ENCODE measurements at regions not wholly inside any gene's neighbourhood (a gene's known extent, or its start where the extent isn't known, plus 50 kb on each side); places are given as distances from the start of the nearest gene placed in this dataset.

- Mint-ChIP-seq H3K4me1 (ENCODE audit: low read depth) (peaks cover 4% of the 10 kb centered on the region), H3K9me3 (ENCODE audit: insufficient read depth) (peaks cover 10% of the 10 kb centered on the region), H3K27ac (no peak overlapping the region), H3K27me3 (ENCODE audit: low read depth) (no peaks in the 10 kb centered on the region), H3K36me3 (ENCODE audit: low read depth) (peaks cover 12% of the 10 kb centered on the region), H3K4me3 (no peak overlapping the region)
- no peak for DNase-seq
- ChIA-PET CTCF (no interaction called here), POLR2A (no interaction called here)
- ATAC-seq: no peak
Measured at GRCh38 chr12:31865023-31865422, 94.2 kb upstream of the RESF1 start.

- POLR2A ChIA-PET: no interaction called here
- CTCF ChIA-PET: interaction anchor here (0.9 kb wide), 1 partner anchor 10 kb away, joined by 3 read pairs; no protein-coding TSS in a partner anchor
- H3K4me1 Mint-ChIP-seq (ENCODE audit: low read depth): no peaks in the 10 kb centered on the region
- H3K9me3 Mint-ChIP-seq (ENCODE audit: insufficient read depth): peaks cover 7% of the 10 kb centered on the region
- H3K27me3 Mint-ChIP-seq (ENCODE audit: low read depth): no peaks in the 10 kb centered on the region
- no peak overlapping the region for H3K4me3 Mint-ChIP-seq
- H3K27ac Mint-ChIP-seq: no peak overlapping the region
- no peak for ATAC-seq
- DNase-seq: no peak
- peaks cover 8% of the 10 kb centered on the region for H3K36me3 Mint-ChIP-seq (ENCODE audit: low read depth)
Measured at GRCh38 chr12:31861360-31861759, 97.9 kb upstream of the RESF1 start.

GRCh38 chr12:31860401-31860800, 98.8 kb upstream of the RESF1 start:
- Mint-ChIP-seq H3K27me3 (ENCODE audit: low read depth) (no peaks in the 10 kb centered on the region), H3K4me1 (ENCODE audit: low read depth) (no peaks in the 10 kb centered on the region), H3K9me3 (ENCODE audit: insufficient read depth) (peaks cover 12% of the 10 kb centered on the region), H3K27ac (no peak overlapping the region), H3K36me3 (ENCODE audit: low read depth) (peaks cover 9% of the 10 kb centered on the region), H3K4me3 (no peak overlapping the region)
- POLR2A ChIA-PET: no interaction called here
- CTCF ChIA-PET: no interaction called here
- DNase-seq (no peak), ATAC-seq (no peak)

GRCh38 chr12:31859232-31859977, 99.8 kb upstream of the RESF1 start:
- ChIA-PET POLR2A (no interaction called here), CTCF (no interaction called here)
- Mint-ChIP-seq H3K36me3 (ENCODE audit: low read depth) (peaks cover 12% of the 10 kb centered on the region), H3K27me3 (ENCODE audit: low read depth) (no peaks in the 10 kb centered on the region), H3K4me3 (no peak overlapping the region), H3K9me3 (ENCODE audit: insufficient read depth) (peaks cover 16% of the 10 kb centered on the region), H3K27ac (no peak overlapping the region), H3K4me1 (ENCODE audit: low read depth) (no peaks in the 10 kb centered on the region)
- ATAC-seq (no peak), DNase-seq (no peak)

- H3K4me3 Mint-ChIP-seq: no peak overlapping the region
- ATAC-seq (no peak), DNase-seq (no peak)
- no peak overlapping the region for H3K27ac Mint-ChIP-seq
- CTCF ChIA-PET: no interaction called here
- peaks cover 24% of the 10 kb centered on the region for H3K36me3 Mint-ChIP-seq (ENCODE audit: low read depth)
- POLR2A ChIA-PET: interaction anchor here (0.6 kb wide), 1 partner anchor 11 kb away, joined by 3 read pairs; no protein-coding TSS in a partner anchor
- no peaks in the 10 kb centered on the region for H3K4me1 Mint-ChIP-seq (ENCODE audit: low read depth)
- H3K27me3 Mint-ChIP-seq (ENCODE audit: low read depth): no peaks in the 10 kb centered on the region
- H3K9me3 Mint-ChIP-seq (ENCODE audit: insufficient read depth): peaks cover 41% of the 10 kb centered on the region
Measured at GRCh38 chr12:31855427-31855826, 103.8 kb upstream of the RESF1 start.

- DNase-seq: no peak
- Mint-ChIP-seq H3K27me3 (ENCODE audit: low read depth) (no peaks in the 10 kb centered on the region), H3K4me3 (no peak overlapping the region), H3K36me3 (ENCODE audit: low read depth) (peaks cover 24% of the 10 kb centered on the region), H3K4me1 (ENCODE audit: low read depth) (no peaks in the 10 kb centered on the region), H3K9me3 (ENCODE audit: insufficient read depth) (peaks cover 41% of the 10 kb centered on the region), H3K27ac (no peak overlapping the region)
- POLR2A ChIA-PET: no interaction called here
- ATAC-seq: no peak
- CTCF ChIA-PET: no interaction called here
Measured at GRCh38 chr12:31853977-31854376, 105.2 kb upstream of the RESF1 start.

GRCh38 chr12:31853520-31853919, 105.7 kb upstream of the RESF1 start:
- CTCF ChIA-PET: no interaction called here

GRCh38 chr12:31850268-31850667, 108.9 kb upstream of the RESF1 start:
- Mint-ChIP-seq H3K4me3 (no peak overlapping the region), H3K4me1 (ENCODE audit: low read depth) (no peaks in the 10 kb centered on the region), H3K9me3 (ENCODE audit: insufficient read depth) (peaks cover 50% of the 10 kb centered on the region), H3K36me3 (ENCODE audit: low read depth) (peaks cover 38% of the 10 kb centered on the region), H3K27me3 (ENCODE audit: low read depth) (no peaks in the 10 kb centered on the region), H3K27ac (no peak overlapping the region)
- ChIA-PET POLR2A (no interaction called here), CTCF (no interaction called here)
- DNase-seq (no peak), ATAC-seq (no peak)

More at GRCh38 chr12:31853520-31853919, 105.7 kb upstream of the RESF1 start:
- POLR2A ChIA-PET: no interaction called here
- peaks cover 24% of the 10 kb centered on the region for H3K36me3 Mint-ChIP-seq (ENCODE audit: low read depth)
- no peak for ATAC-seq
- no peak for DNase-seq
- no peak overlapping the region for H3K4me3 Mint-ChIP-seq
- no peaks in the 10 kb centered on the region for H3K27me3 Mint-ChIP-seq (ENCODE audit: low read depth)
- H3K9me3 Mint-ChIP-seq (ENCODE audit: insufficient read depth): peaks cover 41% of the 10 kb centered on the region
- H3K4me1 Mint-ChIP-seq (ENCODE audit: low read depth): no peaks in the 10 kb centered on the region
- no peak overlapping the region for H3K27ac Mint-ChIP-seq

- Mint-ChIP-seq H3K4me1 (ENCODE audit: low read depth) (peaks cover 2% of the 10 kb centered on the region), H3K4me3 (no peak overlapping the region), H3K9me3 (ENCODE audit: insufficient read depth) (peaks cover 53% of the 10 kb centered on the region), H3K27me3 (ENCODE audit: low read depth) (no peaks in the 10 kb centered on the region), H3K36me3 (ENCODE audit: low read depth) (peaks cover 40% of the 10 kb centered on the region), H3K27ac (no peak overlapping the region)
- ChIA-PET POLR2A (no interaction called here), CTCF (no interaction called here)
- DNase-seq (no peak), ATAC-seq (no peak)
Measured at GRCh38 chr12:31849090-31849687, 110.0 kb upstream of the RESF1 start.

- ChIA-PET POLR2A (no interaction called here), CTCF (no interaction called here)
- no peaks in the 10 kb centered on the region for H3K27me3 Mint-ChIP-seq (ENCODE audit: low read depth)
Measured at GRCh38 chr12:31846405-31846804, 112.8 kb upstream of the RESF1 start.

GRCh38 chr12:31845613-31846322, 113.4 kb upstream of the RESF1 start:
- H3K9me3 Mint-ChIP-seq (ENCODE audit: insufficient read depth): peaks cover 40% of the 10 kb centered on the region
- H3K36me3 Mint-ChIP-seq (ENCODE audit: low read depth): peaks cover 33% of the 10 kb centered on the region
- ATAC-seq: no peak
- ChIA-PET POLR2A (no interaction called here), CTCF (no interaction called here)
- H3K4me3 Mint-ChIP-seq: no peak overlapping the region
- H3K4me1 Mint-ChIP-seq (ENCODE audit: low read depth): peaks cover 2% of the 10 kb centered on the region
- no peak for DNase-seq
- H3K27ac Mint-ChIP-seq: no peak overlapping the region
- H3K27me3 Mint-ChIP-seq (ENCODE audit: low read depth): no peaks in the 10 kb centered on the region

More at GRCh38 chr12:31846405-31846804, 112.8 kb upstream of the RESF1 start:
- DNase-seq (no peak), ATAC-seq (no peak)
- Mint-ChIP-seq H3K9me3 (ENCODE audit: insufficient read depth) (peaks cover 46% of the 10 kb centered on the region), H3K4me1 (ENCODE audit: low read depth) (peaks cover 2% of the 10 kb centered on the region), H3K27ac (no peak overlapping the region), H3K4me3 (no peak overlapping the region), H3K36me3 (ENCODE audit: low read depth) (peaks cover 36% of the 10 kb centered on the region)

GRCh38 chr12:31843398-31844095, 114.7 kb upstream of the AMN1 start:
- ChIA-PET POLR2A (interaction anchor here (0.6 kb wide), 1 partner anchor 11 kb away, joined by 3 read pairs; no protein-coding TSS in a partner anchor), CTCF (no interaction called here)
- H3K9me3 Mint-ChIP-seq (ENCODE audit: insufficient read depth): peaks cover 41% of the 10 kb centered on the region
- no peaks in the 10 kb centered on the region for H3K27me3 Mint-ChIP-seq (ENCODE audit: low read depth)
- no peak overlapping the region for H3K4me3 Mint-ChIP-seq
- no peak for DNase-seq
- peaks cover 2% of the 10 kb centered on the region for H3K4me1 Mint-ChIP-seq (ENCODE audit: low read depth)
- H3K27ac Mint-ChIP-seq: no peak overlapping the region
- peaks cover 34% of the 10 kb centered on the region for H3K36me3 Mint-ChIP-seq (ENCODE audit: low read depth)
- ATAC-seq: no peak
